ENCODE measurements at regions not wholly inside any gene's neighbourhood (a gene's known extent, or its start where the extent isn't known, plus 50 kb on each side); places are given as distances from the start of the nearest gene placed in this dataset.

- TF ChIP-seq POLR2AphosphoS5 (IDR thresholded peaks at IDR 0.05; ENCODE audit: low read depth, low read length) (no peak), TAF1 (IDR thresholded peaks at IDR 0.05; ENCODE audit: low read depth, low read length) (no peak), POLR2A (IDR thresholded peaks at IDR 0.05; ENCODE audit: low read depth, low read length) (no peak)
Measured at GRCh38 chr14:97851428-97851995, 1054.3 kb downstream of the VRK1 start.

Measured in GM12891 (cell line).